GM19351 (cell line): ENCODE measurements at regions not wholly inside any gene's neighbourhood (a gene's known extent, or its start where the extent isn't known, plus 50 kb on each side); places are given as distances from the start of the nearest gene placed in this dataset.
"Not testable (repeated sequence)": the region's sequence is repeated elsewhere in the genome, so short reads cannot be mapped to it uniquely, and the experiment has no call there.

ENCODE experiments used
- ATAC-seq: cut with Tn5 transposase; IDR thresholded peaks from one replicate; pipeline ENCODE4 v1.9.1; 2021; ENCODE audit warnings: mild to moderate bottlenecking, moderate library complexity; ENCODE audit not compliant: unreplicated experiment

DNA sequence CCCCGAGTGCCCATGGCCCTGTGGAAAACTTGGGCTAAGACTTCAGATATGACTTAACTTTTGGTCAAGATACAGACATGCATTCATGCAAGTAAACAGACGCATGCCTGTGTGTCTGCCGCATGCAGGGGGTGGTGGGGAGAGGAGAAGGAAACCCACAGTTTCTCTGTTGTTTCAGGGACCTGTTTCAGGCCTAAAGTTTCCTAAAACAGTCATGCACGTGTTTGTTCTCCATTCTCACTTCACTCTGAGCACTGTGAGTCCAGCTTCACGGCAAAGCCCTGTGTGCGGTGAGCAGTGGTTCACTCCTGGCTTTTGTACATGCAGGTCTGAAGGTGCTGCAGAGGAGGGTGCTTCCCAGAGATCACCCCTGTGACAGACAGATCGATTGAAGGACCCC is 158.7 kb downstream of the FOXL1 start:
- no peak for ATAC-seq

DNA sequence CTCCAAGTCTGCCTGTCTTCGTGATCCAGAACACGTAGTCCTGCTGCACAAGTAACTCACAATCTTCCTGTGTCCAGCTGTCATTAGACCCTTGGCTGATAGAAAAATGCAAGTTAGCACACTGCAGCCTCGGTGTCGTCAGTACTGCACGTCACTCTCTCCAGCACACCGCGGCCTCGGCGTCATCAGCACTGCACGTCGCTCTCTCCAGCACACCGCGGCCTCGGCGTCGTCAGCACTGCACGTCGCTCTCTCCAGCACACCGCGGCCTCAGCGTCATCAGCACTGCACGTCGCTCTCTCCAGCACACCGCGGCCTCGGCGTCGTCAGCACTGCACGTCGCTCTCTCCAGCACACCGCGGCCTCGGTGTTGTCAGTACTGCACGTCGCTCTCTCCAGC is 160.0 kb downstream of the FOXL1 start:
- not testable (repeated sequence) for ATAC-seq

DNA sequence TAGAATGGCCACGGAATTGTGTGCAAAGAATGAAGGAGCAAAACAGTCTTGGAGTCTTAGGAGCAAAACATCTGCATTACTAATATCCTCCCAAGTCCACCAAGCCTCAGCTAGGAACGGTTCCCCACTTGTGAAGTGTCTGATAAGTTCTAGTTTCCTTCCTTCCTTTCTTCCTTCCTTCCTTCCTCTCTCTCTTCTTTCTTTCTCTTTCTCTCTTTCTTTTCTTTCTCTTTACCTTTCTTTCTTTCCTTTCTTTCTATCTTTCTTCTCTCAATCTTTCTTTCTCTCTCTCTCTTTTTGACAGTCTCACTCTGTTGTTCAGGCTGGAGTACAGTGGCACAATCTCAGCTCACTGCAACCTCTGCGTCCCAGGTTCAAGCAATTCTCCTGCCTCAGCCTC is 160.8 kb downstream of the FOXL1 start:
- no peak for ATAC-seq

DNA sequence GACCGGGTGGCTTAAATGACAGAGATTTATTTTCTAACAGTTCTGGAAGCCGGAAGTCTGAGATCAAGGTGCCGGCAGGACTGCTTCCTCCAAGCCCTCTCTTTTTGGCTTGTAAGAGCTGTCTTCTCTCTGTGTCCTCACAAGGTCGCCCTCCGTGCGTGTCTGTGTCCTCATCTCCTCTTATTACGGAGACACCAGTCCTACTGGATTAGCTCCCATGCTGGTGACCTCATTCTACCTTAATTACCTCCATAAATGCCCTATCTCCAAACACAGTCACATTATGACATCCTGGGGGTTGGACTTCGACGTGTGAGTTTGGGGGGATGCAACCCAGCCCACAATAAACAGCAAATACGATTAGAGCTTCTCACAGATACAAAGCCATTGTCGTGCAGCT is 161.5 kb downstream of the FOXL1 start:
- no peak for ATAC-seq

DNA sequence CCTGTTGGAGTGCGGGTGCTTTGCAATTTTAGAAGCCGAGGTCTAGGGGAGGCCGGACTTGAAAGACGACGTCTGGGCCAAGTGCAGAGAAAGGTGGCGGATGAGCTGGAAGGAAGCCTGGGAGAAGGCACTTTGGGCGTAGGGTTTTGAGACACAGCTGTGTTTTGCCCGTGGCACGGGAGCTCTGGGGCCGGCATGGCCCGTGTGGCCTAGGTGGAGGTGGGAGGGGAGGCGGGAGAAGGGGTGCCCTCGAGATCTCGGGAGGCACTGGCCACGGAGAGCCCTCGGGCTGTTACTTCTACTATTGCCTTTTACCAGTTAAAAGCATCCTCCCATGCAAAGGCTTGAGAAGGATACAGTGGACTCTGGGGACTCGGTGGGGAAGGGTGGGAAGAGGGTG is 161.9 kb downstream of the FOXL1 start:
- ATAC-seq: no peak

DNA sequence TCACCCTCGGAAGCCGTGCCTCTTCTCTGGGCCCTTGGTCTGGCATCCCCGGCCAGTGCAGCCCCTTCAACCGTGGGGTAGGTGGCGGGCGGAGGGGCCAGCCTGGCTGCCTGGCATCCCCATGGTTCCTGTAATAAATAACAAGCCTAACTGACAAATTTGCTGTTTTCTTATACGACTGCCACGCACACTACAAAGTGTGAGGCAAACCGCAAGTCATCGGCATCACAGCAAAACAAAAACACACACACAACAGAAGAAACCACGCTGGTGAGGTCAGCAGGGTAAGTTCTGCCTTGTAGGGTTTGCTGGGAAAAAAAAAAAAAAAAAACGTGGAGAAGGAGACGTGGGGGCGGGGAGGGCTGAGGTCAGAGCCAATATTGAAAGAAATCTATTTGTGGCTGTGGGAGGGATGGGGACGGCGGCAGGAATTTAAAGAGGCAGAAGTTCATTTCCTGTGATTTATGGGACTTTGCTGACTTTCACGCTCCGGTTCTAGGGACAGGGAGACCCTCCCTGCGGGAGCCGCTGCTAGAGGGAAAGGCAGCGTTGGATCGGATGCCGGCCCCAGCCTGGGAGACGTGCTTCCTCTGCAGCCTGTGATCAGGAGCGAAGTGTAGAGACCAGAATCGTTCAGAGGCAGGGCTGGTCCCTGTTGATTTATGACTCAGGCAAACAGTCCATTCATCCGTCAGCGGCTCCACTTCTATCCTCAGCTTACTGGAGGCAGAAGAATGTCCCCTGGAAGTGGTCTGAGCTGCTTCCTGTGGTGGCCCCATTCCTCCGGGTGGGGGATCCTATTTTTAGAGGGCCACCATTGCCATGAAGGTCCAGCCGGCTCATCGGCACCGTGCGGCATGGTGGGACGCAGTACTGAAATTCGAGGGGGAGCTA is 162.8 kb downstream of the FOXL1 start:
- ATAC-seq: no peak

DNA sequence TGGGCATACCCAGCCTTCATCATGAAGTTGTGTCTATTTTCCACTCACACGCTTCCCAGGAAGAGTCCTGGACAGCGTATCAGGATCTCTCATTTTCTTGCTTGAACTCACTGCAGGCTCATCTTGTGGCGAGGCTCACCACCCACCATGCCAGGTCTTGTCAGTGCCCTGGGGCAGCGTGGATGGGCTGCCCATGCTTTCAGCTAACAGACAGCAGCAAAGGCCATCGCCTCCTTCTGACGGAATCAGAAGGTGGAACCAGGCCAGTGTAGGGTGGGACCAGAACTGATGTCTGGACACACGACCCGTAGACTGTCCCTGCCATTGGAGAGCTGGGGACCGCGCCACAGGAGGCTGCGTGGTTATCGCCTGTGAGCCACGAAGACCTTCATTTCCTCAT is 169.4 kb downstream of the FOXL1 start:
- no peak for ATAC-seq

DNA sequence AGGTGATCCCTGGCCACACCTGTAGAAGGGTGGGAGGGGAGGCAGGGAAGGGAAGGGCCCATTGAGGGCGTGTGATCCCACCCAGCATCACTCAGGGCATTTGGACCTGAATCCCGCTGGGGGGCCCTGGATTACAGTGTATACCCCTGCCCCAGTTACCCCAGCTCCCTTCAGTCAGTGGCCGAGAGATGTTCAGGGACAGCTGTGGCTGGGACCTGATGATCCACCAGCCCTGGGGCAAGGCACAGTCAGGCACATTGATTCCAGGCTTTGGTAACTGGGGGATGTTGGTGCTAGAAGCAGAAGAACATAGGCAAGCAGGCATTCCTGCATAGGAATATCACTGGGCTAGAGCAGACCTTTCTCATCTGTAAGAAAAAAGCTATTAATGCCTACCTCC is 170.3 kb downstream of the FOXL1 start:
- ATAC-seq: no peak

DNA sequence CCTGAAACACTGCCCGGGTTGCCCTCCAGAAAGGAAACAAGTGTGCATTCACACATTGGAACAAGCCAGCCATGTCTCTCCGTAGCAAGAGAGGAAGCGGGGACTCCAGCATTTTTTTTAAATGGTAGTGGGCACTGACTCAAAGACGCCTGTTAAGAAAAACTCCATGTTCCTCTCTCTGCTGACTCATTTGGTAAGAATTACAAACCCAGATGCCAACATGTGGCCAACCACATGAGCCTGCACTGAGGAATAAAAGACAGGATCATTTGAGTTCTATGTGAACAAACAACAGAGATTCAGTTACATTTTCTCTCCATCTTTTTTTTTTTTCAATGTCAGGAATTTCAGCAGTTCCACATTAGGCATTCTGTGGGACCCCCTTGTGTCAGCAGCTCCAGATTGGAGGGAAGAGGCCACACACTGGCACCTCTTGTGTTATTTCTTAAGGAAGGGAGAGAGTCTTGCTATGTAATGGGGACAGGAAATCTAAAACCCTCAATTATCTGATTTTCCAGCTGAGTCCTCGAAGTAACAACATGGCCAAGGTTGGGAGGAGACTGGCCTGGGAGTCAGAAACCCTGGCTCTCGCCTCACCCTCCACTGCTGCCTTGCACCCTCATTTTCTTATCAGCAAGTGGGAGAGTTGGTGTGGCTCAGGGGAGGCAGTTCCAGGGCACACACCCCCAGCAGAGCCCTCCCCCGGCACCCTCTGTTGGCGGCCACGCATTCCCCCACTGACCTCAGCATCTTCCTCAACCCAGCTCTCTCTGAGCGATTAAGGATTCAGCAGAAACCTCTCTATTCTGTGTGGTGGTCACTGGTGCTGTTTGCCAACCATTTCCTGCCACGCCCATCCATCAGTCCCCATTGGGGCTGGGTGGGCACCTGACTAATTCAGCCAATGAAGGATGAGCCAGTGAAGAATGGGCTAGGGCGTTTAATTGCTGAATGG is 173.0 kb downstream of the FOXL1 start:
- ATAC-seq: no peak

DNA sequence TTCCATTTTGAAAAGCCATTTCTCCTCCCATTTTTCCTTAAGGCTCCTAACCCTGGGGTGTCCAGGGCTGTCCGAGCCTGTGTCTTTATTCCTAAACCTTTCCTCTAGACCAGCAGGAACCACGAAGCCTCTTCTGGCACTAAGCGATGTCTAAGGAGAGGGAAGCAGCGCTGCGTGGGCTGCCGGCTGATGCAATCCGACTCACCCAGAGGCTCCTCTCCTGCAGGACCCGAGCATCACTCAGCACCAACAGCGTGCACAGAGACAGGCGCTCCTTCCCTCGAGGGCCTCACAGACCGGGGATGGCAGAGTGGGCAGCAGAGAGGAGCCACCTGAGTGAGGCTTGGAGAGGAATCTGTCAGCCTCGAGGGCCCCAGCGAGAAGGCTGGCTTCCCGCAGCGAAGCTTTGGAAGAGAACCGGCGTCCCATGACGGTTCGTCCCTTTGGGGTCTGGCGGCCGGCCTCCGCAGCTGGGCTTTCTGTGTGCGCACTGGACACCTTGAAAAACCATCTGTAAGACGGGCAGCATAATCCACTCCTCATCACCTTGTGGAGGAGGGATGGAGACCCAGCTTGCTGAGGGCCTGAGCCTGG is 174.3 kb downstream of the FOXL1 start:
- no peak for ATAC-seq

DNA sequence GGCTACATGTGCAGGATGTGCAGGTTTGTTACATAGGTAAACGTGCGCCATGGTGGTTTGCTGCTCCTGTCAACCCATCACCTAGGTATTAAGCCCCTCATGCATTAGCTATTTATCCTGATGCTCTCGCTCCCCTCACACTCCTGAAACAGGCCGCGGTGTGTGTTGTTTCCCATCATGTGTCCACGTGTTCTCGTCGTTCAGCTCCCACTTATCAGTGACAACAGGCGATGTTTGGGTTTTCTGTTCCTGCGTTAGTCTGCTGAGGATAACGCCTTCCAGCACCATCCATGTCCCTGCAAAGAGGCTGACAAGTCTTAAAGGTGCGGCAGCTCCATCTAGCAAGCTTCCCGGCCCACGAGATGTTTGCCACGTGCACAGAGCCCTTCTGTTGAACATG is 175.1 kb downstream of the FOXL1 start:
- no peak for ATAC-seq

DNA sequence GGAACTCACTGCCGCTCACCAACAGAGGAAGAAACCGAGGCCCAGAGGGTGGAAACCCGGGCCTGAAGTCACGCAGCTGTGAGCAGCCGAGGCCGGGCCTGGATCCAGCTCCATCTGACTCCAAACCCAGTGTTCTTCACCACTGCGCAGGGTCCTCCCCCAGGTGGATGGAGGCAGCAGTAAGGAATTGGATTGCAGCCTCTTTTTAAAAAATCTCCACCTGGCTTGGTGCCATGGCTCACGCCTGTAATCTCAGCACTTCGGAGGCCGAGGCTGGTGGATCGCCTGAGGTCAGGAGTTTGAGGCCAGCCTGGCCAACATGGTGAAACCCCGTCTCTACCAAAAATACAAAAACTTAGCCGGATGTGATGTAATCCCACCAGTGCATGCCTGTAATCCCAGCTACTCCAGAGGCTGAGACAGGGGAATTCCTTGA is 177.2 kb downstream of the FOXL1 start:
- no peak for ATAC-seq

DNA sequence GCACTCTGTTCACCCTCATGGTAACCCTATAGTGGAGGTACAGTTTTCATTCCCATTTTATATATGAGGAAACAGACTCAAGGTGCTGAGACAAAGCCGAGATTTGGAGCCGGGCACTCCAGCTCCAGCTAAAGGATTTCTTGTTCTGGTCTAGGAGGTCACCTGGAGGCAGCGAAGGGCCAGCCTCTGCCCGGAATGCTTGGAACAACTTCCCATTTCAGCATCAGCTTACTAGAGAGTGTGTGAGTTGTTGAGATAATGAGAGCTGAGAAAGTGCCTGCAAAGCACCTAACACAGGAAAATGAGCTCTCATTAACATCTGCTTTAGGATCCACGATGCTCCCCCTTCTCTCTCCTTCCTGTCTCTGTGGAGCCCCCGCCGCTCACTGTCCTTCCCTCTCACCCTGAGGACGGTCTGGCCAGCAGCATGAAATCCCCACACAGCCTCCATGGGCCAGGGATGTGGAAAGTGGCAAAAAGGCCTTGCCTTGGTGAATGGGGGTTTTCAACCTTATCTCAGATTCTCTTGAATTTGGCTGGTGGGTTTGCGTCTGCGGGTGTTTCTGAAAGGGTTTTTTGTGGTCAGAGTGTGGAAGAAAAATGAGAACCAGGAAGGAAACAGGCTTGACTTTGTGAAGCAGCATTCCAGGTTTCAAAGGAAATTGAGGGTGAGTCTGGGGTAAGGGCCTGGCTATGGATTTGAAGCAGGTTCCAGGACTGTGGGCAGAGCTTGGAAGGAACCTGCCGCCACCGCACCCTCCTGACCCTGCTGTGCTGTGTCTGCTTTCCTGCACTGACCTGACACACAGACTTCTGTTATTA is 178.7 kb downstream of the FOXL1 start:
- no peak for ATAC-seq

DNA sequence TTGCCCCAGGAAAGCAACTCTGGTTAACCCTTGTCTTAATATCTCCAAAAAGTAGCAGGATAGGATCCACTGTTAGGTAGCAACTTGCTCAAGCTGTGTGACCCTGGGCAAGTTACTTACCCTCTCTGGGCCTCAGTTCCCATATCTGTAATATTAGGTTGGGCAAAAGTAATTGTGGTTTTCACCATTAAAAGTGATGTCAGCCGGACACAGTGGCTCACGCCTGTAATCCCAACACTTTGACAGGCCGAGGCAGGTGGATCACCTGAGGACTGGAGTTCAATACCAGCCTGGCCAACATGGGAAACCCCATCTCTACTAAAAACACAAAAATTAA is 179.3 kb downstream of the FOXL1 start:
- no peak for ATAC-seq

DNA sequence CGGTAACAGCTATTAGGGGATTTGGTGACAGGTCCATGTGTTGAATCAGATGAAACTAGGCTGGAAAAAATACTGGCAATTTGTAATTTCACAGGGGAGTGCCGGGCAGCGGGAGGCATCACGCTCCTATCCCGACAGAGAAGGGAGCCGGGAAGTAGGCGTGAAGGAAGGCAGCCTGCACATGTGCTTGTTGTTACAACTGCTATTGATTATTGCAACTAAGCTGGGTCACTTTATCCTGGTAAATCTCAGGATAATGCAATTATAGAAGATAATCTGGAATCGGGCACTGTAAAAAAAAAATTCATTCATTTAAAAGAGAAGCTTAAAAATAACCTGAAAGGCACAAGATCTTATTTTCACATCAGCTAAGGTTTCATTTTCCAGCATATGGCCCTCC is 180.6 kb downstream of the FOXL1 start:
- no peak for ATAC-seq

DNA sequence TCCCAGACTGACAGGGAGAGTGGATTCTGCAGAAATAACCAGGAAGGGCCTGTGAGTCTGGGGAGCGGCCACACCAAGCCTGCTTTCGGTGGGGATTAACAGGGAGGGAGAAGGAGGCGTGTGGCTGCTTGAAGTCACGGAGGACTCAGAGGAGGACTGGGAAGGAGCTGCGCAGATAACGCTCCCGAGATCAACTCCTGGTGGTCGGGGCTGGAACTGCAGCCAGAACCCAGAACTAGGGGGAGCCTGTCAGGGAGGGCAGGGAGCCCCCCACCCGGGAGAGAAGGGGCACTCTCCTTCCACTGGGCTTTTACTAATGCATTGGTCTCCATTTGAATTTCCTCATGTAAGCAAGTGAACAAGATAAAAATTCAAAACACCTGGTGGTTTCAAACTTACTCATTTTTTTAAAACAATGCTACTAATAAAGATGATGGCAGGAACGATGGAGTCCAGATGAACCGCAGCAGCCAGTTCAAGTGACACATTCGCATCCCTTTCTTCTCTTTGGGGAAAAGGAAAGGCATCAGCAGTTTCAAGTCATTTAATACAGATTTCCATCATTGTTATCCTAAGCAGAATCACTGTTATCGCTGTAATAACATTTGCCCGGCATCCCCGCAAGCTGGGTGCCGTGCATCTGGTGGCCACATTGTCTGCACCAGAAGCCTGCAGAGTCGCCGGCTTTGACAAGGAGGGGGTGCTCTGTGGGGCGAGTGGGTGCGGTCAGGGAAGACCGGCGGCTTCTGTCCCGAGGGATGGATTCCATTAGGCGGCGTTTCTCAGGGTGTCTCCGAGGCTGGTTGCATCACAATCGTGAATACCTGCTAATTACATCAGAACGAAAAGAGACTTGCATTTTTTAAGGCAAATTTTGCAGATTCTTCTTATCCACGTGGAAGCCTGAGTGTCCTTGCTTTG is 183.0 kb downstream of the FOXL1 start:
- ATAC-seq: no peak

DNA sequence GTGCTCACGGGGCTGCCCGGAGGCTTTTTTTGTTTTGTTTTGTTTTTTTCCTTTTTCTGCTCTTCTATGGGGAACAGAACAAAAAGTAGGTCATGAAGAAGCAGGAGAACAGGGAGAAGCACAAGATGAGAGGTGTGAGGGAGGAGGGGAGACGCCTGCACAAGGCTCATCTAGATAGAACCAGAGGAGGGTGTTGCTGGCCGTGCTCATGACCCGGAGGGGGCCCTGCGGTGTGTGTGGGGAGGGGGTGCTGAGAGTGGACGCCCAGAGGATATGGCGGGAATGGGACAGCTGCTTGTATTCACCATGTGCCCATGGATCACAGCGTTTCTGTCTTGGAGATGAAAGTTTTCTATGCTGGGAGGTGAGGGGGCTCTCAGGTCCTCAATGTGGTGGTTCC is 183.7 kb downstream of the FOXL1 start:
- ATAC-seq: no peak

DNA sequence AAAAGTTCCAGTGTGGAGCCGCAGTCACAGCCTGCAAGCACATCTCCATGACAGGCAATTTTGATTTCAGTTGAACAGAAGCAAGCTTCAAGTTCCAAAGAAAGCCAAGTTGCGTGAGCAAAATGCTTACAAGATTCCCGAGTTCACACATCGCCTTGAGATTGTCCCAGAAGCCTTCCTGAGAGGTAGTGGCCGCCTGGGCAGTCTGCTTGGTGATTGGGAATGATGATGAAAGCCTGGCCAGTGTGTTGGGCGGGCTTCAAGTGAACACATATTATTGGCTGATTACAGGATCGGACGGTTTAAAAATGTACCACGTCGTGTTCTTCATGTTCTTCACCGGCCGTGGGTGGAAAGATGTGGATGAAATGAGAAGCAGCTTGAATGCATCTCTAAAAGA is 185.5 kb downstream of the FOXL1 start:
- no peak for ATAC-seq

DNA sequence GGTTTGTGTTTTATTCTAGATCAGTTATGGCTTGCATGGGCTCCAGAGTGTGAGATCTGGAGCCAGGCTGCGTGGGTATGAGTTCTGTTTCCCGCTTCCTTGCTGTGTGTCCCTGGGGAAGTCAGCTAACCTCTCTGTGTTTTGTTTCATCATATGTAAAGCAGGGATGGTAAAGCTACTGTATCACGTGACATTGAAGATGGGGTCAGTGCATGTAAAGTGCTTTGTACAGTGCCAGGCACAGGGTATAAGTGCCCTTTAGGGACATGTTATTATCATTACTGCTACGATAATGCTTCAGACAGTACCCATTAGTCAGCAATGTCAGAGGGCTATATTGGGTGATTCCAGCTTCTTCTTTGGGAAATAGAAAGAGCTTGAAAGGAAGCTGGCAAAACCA is 186.2 kb downstream of the FOXL1 start:
- no peak for ATAC-seq
